HepG2 (cell line): ENCODE measurements at regions not wholly inside any gene's neighbourhood (a gene's known extent, or its start where the extent isn't known, plus 50 kb on each side); places are given as distances from the start of the nearest gene placed in this dataset.

Experiments used
- ATAC-seq: fragments of 200-7000 bp; cut with Tn5 transposase; 3 replicates; pipeline ENCODE4 v1.9.1; 2020; ENCODE audit warnings: mild to moderate bottlenecking, moderate library complexity
- BruUV-seq: library from RNA; stranded (reverse); fragments of 400-500 nt; replicated peaks from 2 replicates; lab custom pipeline; 2021; lab: Mats Ljungman, UMichigan
- CTCF ChIA-PET: fragments of 300-600 bp; formaldehyde crosslinking; extraction: SDS; loops from one replicate; lab custom pipeline; 2021; ENCODE audit warnings: low total read pairs, inconsistent platforms, low intra/inter-chr PET ratio; lab: Yijun Ruan, JAX
- POLR2A ChIA-PET: fragments of 350-600 bp; sonication (Branson Sonifier 250); formaldehyde crosslinking; loops from one replicate; lab custom pipeline; 2020; ENCODE audit warnings: antibody characterized with exemption, inconsistent platforms; lab: Yijun Ruan, JAX
- DNase-seq: peaks from one replicate; pipeline ENCODE4 v3.0.0-alpha.2; 2015; ENCODE audit warnings: low spot score
- FAIRE-seq: peaks from 3 replicates; lab custom pipeline; 2011; peaks lifted over from hg19 to GRCh38; lab: Jason Lieb, UNC
- H2AFZ ChIP-seq: one replicate; pipeline ENCODE4 v1.6.1; 2011; ENCODE audit warnings: low read length, inconsistent platforms
- H3K27ac ChIP-seq: fragments of 300-600 bp; 3 replicates; pipeline ENCODE4 v1.8.0; 2011; ENCODE audit warnings: mixed run types, mild to moderate bottlenecking, mixed read lengths, low read length, inconsistent platforms; ENCODE audit not compliant: insufficient read depth; ENCODE audit errors: extremely low read length
- H3K27me3 ChIP-seq, 2 experiments: fragments of 200-600 bp in 1 of 2; 2 replicates in 1 of 2; 3 replicates in 1 of 2; pipeline versions ENCODE4 v1.6.0 to v1.8.0; 2011; ENCODE audit warnings: low read length in 2 of 2, mild to moderate bottlenecking in 2 of 2, moderate library complexity in 2 of 2, inconsistent platforms in 1 of 2; ENCODE audit not compliant: insufficient read depth in 2 of 2, control insufficient read depth in 1 of 2
- H3K36me3 ChIP-seq, 2 experiments: fragments of 200-600 bp in 1 of 2; replicated peaks in 1 of 2; 2 replicates in 1 of 2; 3 replicates in 1 of 2; pipeline versions ENCODE4 v1.5.1 to v1.8.0; 2011; ENCODE audit warnings: low read length in 2 of 2, inconsistent platforms in 1 of 2; ENCODE audit not compliant: insufficient read depth in 2 of 2, control insufficient read depth in 1 of 2
- H3K4me1 ChIP-seq: 2 replicates; pipeline ENCODE4 v1.5.1; 2012; ENCODE audit warnings: low read length, inconsistent platforms; ENCODE audit not compliant: insufficient read depth
- H3K4me2 ChIP-seq: 2 replicates; pipeline ENCODE4 v1.6.0; 2011; ENCODE audit warnings: low read depth, low read length, inconsistent platforms
- H3K4me3 ChIP-seq, 3 experiments: fragments of 200-600 bp in 1 of 3; sonication (generic), shearing (Covaris generic) in 1 of 3; replicated peaks in 1 of 3; 2 replicates each; pipeline ENCODE4 v1.5.1; 2011 to 2016; ENCODE audit warnings: low read length in 3 of 3, inconsistent platforms in 2 of 3, low read depth in 2 of 3, mild to moderate bottlenecking in 2 of 3, control low read depth in 1 of 3, mixed read lengths in 1 of 3; ENCODE audit not compliant: insufficient read depth in 1 of 3
- H3K79me2 ChIP-seq: one replicate; pipeline ENCODE4 v1.6.1; 2011; ENCODE audit warnings: low read length, inconsistent platforms; ENCODE audit not compliant: insufficient read depth
- H3K9ac ChIP-seq: 2 replicates; pipeline ENCODE4 v1.6.0; 2011; ENCODE audit warnings: mild to moderate bottlenecking, low read depth, low read length, inconsistent platforms; ENCODE audit not compliant: insufficient read depth
- H3K9me3 ChIP-seq: 2 replicates; pipeline ENCODE4 v1.5.1; 2012; ENCODE audit warnings: mild to moderate bottlenecking, low read length
- H4K20me1 ChIP-seq: 2 replicates; pipeline ENCODE4 v1.6.0; 2011; ENCODE audit warnings: inconsistent platforms, mild to moderate bottlenecking, low read length, moderate library complexity; ENCODE audit not compliant: insufficient read depth
- ARNTL ChIP-seq: sonication (generic); formaldehyde crosslinking; IDR thresholded peaks from 2 replicates; pipeline ENCODE4 v1.4.0; 2020; ENCODE audit warnings: mild to moderate bottlenecking, missing genetic modification reagents
- ASH2L ChIP-seq: fragments of 300-600, 200-600 bp; sonication (generic); IDR thresholded peaks from 2 replicates; pipeline ENCODE4 v1.7.0; 2017; ENCODE audit warnings: low read depth, mild to moderate bottlenecking, moderate library complexity, mixed read lengths, low read length; ENCODE audit not compliant: insufficient read length
- ATF7 ChIP-seq, 2 experiments: fragments of 450-650 bp in 1 of 2; sonication (generic) in 1 of 2; formaldehyde crosslinking in 1 of 2; IDR thresholded peaks; 2 replicates each; pipeline versions ENCODE4 v1.4.0 to v1.6.1; 2016 to 2020; ENCODE audit warnings: antibody characterized with exemption in 1 of 2, mild to moderate bottlenecking in 1 of 2, missing genetic modification reagents in 1 of 2
- CBFB ChIP-seq: sonication (generic); formaldehyde crosslinking; IDR thresholded peaks from 2 replicates; pipeline ENCODE4 v1.4.0; 2020; ENCODE audit warnings: missing genetic modification reagents
- HHEX ChIP-seq: IDR thresholded peaks from 2 replicates; pipeline ENCODE4 v1.6.1; 2016; ENCODE audit warnings: control low read depth
- HNF4G ChIP-seq, 2 experiments: sonication (generic) in 1 of 2; formaldehyde crosslinking in 1 of 2; IDR thresholded peaks; 2 replicates each; pipeline versions ENCODE4 v1.4.0 to v1.6.1; 2011 to 2020; ENCODE audit warnings: borderline replicate concordance in 2 of 2, low read depth in 2 of 2, mild to moderate bottlenecking in 2 of 2, low read length in 1 of 2, missing genetic modification reagents in 1 of 2, moderate library complexity in 1 of 2
- HNRNPLL ChIP-seq: fragments of 200-400 bp; formaldehyde crosslinking; IDR thresholded peaks from 2 replicates; pipeline ENCODE4 v1.6.1; 2017; ENCODE audit warnings: mild to moderate bottlenecking, low read depth, low read length; ENCODE audit not compliant: poor library complexity, severe bottlenecking
- NFYB ChIP-seq: sonication (generic); formaldehyde crosslinking; IDR thresholded peaks from 2 replicates; pipeline ENCODE4 v1.4.0; 2020; ENCODE audit warnings: missing genetic modification reagents
- TBX2 ChIP-seq: sonication (generic); formaldehyde crosslinking; IDR thresholded peaks from 2 replicates; pipeline ENCODE4 v1.5.0; 2020; ENCODE audit warnings: missing genetic modification reagents, mild to moderate bottlenecking, borderline replicate concordance
- TEAD2 ChIP-seq: sonication (generic); formaldehyde crosslinking; IDR thresholded peaks from 2 replicates; pipeline ENCODE4 v1.9.0; 2021; ENCODE audit warnings: missing genetic modification reagents
- ZFP36L2 ChIP-seq: sonication (generic); formaldehyde crosslinking; IDR thresholded peaks from 2 replicates; pipeline ENCODE4 v1.4.0; 2020; ENCODE audit warnings: missing genetic modification reagents
- ZNF282 ChIP-seq: fragments of 450-650 bp; IDR thresholded peaks from 2 replicates; pipeline ENCODE4 v1.6.1; 2018; ENCODE audit not compliant: partially characterized antibody
- ZNF337 ChIP-seq: sonication (generic); formaldehyde crosslinking; IDR thresholded peaks from 2 replicates; pipeline ENCODE4 v1.5.1; 2020; ENCODE audit warnings: missing genetic modification reagents, low read depth, mild to moderate bottlenecking, borderline replicate concordance
- ZNF552 ChIP-seq: sonication (generic); formaldehyde crosslinking; IDR thresholded peaks from 2 replicates; pipeline ENCODE4 v1.9.0; 2022; ENCODE audit warnings: missing genetic modification reagents, mild to moderate bottlenecking, borderline replicate concordance
- WGBS: methylation state at CpG from one replicate; pipeline ENCODE4 v1.1.6; 2017; ENCODE audit warnings: low lambda C conversion rate; 5-methylcytosine and 5-hydroxymethylcytosine counted together
- in situ Hi-C: cut with HindIII; loops from 2 replicates; pipeline ENCODE4 v1.10.0; 2017; ENCODE audit warnings: low pct_unique_long_range_greater_than_20kb; ENCODE audit not compliant: extremely low pct_ligation_motif_present
- intact Hi-C: fragments of 100-400 bp; cut with micrococcal nuclease; formaldehyde crosslinking; loops from one replicate; pipeline ENCODE4 v1.10.0; 2022; ENCODE audit not compliant: unreplicated experiment
- TF ChIP-seq, protein P1 (sequence below): IDR thresholded peaks from 2 replicates; pipeline ENCODE4 v1.6.1; 2018; ENCODE audit warnings: missing genetic modification reagents, mild to moderate bottlenecking, missing compliant biosample characterization

DNA sequence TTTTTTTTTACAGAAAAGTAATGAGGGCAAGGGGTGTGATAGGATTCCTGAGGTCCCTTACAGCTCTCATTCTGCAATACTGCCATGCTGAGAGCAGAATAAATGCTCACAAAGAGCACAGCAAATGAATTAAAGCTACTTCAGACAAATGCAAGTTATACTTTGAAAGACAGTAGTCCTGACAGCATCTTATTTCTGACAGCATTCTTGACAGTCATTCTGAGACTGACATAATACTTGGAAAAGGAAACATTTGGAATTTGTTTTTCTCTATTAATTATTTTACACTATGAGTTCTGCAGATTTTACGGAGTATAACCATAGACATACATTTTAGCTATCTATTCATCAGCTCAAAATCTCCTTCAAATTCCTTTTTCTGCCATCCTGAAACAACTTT, 935.2 kb upstream of the FAM98A start:
- DNase-seq (no peak), FAIRE-seq (no peak), ATAC-seq (no peak)
- intact Hi-C loops (no loop called here), in situ Hi-C loops (no loop called here)
- H3K9me3 ChIP-seq: peaks cover 46% of the 10 kb centered on the region
- no peak overlapping the region for H3K9ac ChIP-seq
- no peak overlapping the region for H3K4me3 ChIP-seq
- H3K4me1 ChIP-seq: no peaks in the 10 kb centered on the region
- H3K27ac ChIP-seq: no peak overlapping the region
- H3K4me2 ChIP-seq: no peak overlapping the region
- CTCF ChIA-PET: no interaction called here
- BruUV-seq: no TSS peak
- no peaks in the 10 kb centered on the region for H4K20me1 ChIP-seq
- 2% methylated on average over 1 of the region's 1 CpG for WGBS
- H2AFZ ChIP-seq: no peak overlapping the region
- H3K27me3 ChIP-seq: no peaks in the 10 kb centered on the region
- H3K79me2 ChIP-seq: no peaks in the 10 kb centered on the region
- POLR2A ChIA-PET: no interaction called here
- TF ChIP-seq ZFP36L2 (CRISPR knock-in tag): no peak
- TF ChIP-seq HNF4G (IDR thresholded peaks at IDR 0.05; ENCODE audit: borderline replicate concordance, low read depth, low read length): no peak
- TF ChIP-seq HNF4G (CRISPR knock-in tag; IDR thresholded peaks at IDR 0.05; ENCODE audit: borderline replicate concordance, low read depth): no peak
- no peak for TF ChIP-seq TEAD2 (CRISPR knock-in tag)
- TF ChIP-seq CBFB (CRISPR knock-in tag): no peak
- TF ChIP-seq NFYB: no peak
- TF ChIP-seq ATF7 (IDR thresholded peaks at IDR 0.05): no peak
- no peak for TF ChIP-seq ATF7 (CRISPR knock-in tag; IDR thresholded peaks at IDR 0.05)
- no peak for TF ChIP-seq ZNF552 (CRISPR knock-in tag)
- TF ChIP-seq HHEX: no peak
- no peak for TF ChIP-seq ZNF282
- TF ChIP-seq TBX2 (CRISPR knock-in tag): no peak
- TF ChIP-seq ASH2L: no peak
- TF ChIP-seq ZNF337 (CRISPR knock-in tag): no peak
- no peak for TF ChIP-seq HNRNPLL
- TF ChIP-seq, protein P1, sequence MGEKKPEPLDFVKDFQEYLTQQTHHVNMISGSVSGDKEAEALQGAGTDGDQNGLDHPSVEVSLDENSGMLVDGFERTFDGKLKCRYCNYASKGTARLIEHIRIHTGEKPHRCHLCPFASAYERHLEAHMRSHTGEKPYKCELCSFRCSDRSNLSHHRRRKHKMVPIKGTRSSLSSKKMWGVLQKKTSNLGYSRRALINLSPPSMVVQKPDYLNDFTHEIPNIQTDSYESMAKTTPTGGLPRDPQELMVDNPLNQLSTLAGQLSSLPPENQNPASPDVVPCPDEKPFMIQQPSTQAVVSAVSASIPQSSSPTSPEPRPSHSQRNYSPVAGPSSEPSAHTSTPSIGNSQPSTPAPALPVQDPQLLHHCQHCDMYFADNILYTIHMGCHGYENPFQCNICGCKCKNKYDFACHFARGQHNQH (CRISPR knock-in tag): no peak
- TF ChIP-seq ARNTL (CRISPR knock-in tag): no peak
- TF ChIP-seq, all 625 proteins: peak for 0
- no peaks in the 10 kb centered on the region for H3K36me3 ChIP-seq
